CD4-positive, alpha-beta T cell treated with Interleukin-2 at 100 ng/mL for 4 hours (primary cell): ENCODE measurements at regions not wholly inside any gene's neighbourhood (a gene's known extent, or its start where the extent isn't known, plus 50 kb on each side); places are given as distances from the start of the nearest gene placed in this dataset.
"Not testable (repeated sequence)": the region's sequence is repeated elsewhere in the genome, so short reads cannot be mapped to it uniquely, and the experiment has no call there.

Experiments used
- DNase-seq: peaks from one replicate; pipeline ENCODE4 v3.0.0-alpha.2; 2020; ENCODE audit warnings: low spot score

GRCh38 chr2:87542599-87543174 lies 205.2 kb upstream of the PLGLB2 start:
- DNase-seq = peak; percentile 70

GRCh38 chr2:87543797-87544196 lies 204.1 kb upstream of the PLGLB2 start:
- DNase-seq = not testable (repeated sequence)

GRCh38 chr2:87547106-87547505 lies 200.8 kb upstream of the PLGLB2 start:
- DNase-seq = not testable (repeated sequence)

GRCh38 chr2:87547966-87548365 lies 199.9 kb upstream of the PLGLB2 start:
- not testable (repeated sequence) for DNase-seq

- peak; percentile 40 for DNase-seq
Observed at GRCh38 chr2:87548681-87549536, 199.0 kb upstream of the PLGLB2 start.

GRCh38 chr2:87549561-87550202 lies 198.2 kb upstream of the PLGLB2 start:
- DNase-seq = not testable (repeated sequence)

GRCh38 chr2:87554678-87555077 lies 193.2 kb upstream of the PLGLB2 start:
- not testable (repeated sequence) for DNase-seq

- DNase-seq = not testable (repeated sequence)
Observed at GRCh38 chr2:87555082-87555481, 192.8 kb upstream of the PLGLB2 start.

- DNase-seq = not testable (repeated sequence)
Observed at GRCh38 chr2:87559001-87559400, 188.9 kb upstream of the PLGLB2 start.

- DNase-seq = not testable (repeated sequence)
Observed at GRCh38 chr2:87559735-87560134, 188.2 kb upstream of the PLGLB2 start.

- DNase-seq = not testable (repeated sequence)
Observed at GRCh38 chr2:87565116-87565515, 182.8 kb upstream of the PLGLB2 start.

- not testable (repeated sequence) for DNase-seq
Observed at GRCh38 chr2:87566531-87566930, 181.4 kb upstream of the PLGLB2 start.

GRCh38 chr2:87567093-87567492 lies 180.8 kb upstream of the PLGLB2 start:
- not testable (repeated sequence) for DNase-seq

GRCh38 chr2:87567912-87568311 lies 180.0 kb upstream of the PLGLB2 start:
- not testable (repeated sequence) for DNase-seq

GRCh38 chr2:87568554-87569278 lies 179.2 kb upstream of the PLGLB2 start:
- DNase-seq = not testable (repeated sequence)

- not testable (repeated sequence) for DNase-seq
Observed at GRCh38 chr2:87569689-87570397, 178.0 kb upstream of the PLGLB2 start.

- not testable (repeated sequence) for DNase-seq
Observed at GRCh38 chr2:87571889-87572465, 175.9 kb upstream of the PLGLB2 start.

GRCh38 chr2:87572906-87573305 lies 175.0 kb upstream of the PLGLB2 start:
- not testable (repeated sequence) for DNase-seq

GRCh38 chr2:87573386-87574192 lies 174.3 kb upstream of the PLGLB2 start:
- DNase-seq = not testable (repeated sequence)
